HUES6 (cell line): ENCODE measurements at regions not wholly inside any gene's neighbourhood (a gene's known extent, or its start where the extent isn't known, plus 50 kb on each side); places are given as distances from the start of the nearest gene placed in this dataset.

Source experiments
- H3K27ac ChIP-seq: 2 replicates; pipeline ENCODE4 v1.7.0; 2013; ENCODE audit warnings: low read depth, mild to moderate bottlenecking, low read length, inconsistent platforms
- H3K27me3 ChIP-seq: 2 replicates; pipeline ENCODE4 v1.6.1; 2013; ENCODE audit warnings: low read length; ENCODE audit not compliant: control insufficient read depth, insufficient read depth
- H3K36me3 ChIP-seq: 2 replicates; pipeline ENCODE4 v1.6.1; 2013; ENCODE audit warnings: low read length; ENCODE audit not compliant: control insufficient read depth, insufficient read depth
- H3K4me1 ChIP-seq: 2 replicates; pipeline ENCODE4 v1.6.1; 2013; ENCODE audit warnings: low read length; ENCODE audit not compliant: control insufficient read depth, insufficient read depth
- H3K4me3 ChIP-seq: 2 replicates; pipeline ENCODE4 v1.5.1; 2013; ENCODE audit warnings: low read depth, low read length
- H3K9ac ChIP-seq: one replicate; pipeline ENCODE4 v1.6.1; 2013; ENCODE audit warnings: mild to moderate bottlenecking, low read length
- H3K9me3 ChIP-seq: 2 replicates; pipeline ENCODE4 v1.6.1; 2013; ENCODE audit warnings: low read depth, low read length; ENCODE audit not compliant: control insufficient read depth, insufficient read depth

GRCh38 chr4:151987606-151988005, 226.8 kb upstream of the GATB start:
- Histone ChIP-seq H3K9ac (no peak overlapping the region), H3K27me3 (no peaks in the 10 kb centered on the region), H3K36me3 (no peaks in the 10 kb centered on the region), H3K9me3 (no peaks in the 10 kb centered on the region), H3K27ac (no peak overlapping the region), H3K4me1 (peaks cover 8% of the 10 kb centered on the region), H3K4me3 (no peak overlapping the region)

DNA sequence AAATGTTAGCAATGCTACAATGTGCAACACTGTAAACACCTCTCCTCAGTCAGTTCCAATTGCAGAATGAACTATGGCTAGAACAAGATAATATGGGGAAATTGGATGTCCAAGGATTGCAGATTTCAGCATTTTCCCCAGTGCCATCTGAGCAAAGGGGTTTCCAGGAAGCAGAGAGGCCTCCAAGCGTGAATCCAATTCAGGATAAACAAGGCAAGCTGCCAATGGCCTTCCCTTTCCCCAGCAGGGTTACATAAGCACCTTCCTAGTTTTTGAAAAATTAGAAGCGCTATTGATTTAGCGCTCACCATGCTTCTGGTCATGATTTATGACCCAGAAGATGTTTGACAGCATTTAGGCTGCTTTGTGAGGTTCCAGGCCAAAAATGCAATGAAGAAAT, 223.0 kb upstream of the GATB start:
- Histone ChIP-seq H3K4me3 (no peak overlapping the region), H3K4me1 (no peaks in the 10 kb centered on the region), H3K27ac (no peak overlapping the region), H3K9me3 (0 out of 2 replicates have a peak, but pooled peaks cover 3% of the 10 kb centered on the region), H3K36me3 (no peaks in the 10 kb centered on the region), H3K9ac (no peak overlapping the region), H3K27me3 (no peaks in the 10 kb centered on the region)

DNA sequence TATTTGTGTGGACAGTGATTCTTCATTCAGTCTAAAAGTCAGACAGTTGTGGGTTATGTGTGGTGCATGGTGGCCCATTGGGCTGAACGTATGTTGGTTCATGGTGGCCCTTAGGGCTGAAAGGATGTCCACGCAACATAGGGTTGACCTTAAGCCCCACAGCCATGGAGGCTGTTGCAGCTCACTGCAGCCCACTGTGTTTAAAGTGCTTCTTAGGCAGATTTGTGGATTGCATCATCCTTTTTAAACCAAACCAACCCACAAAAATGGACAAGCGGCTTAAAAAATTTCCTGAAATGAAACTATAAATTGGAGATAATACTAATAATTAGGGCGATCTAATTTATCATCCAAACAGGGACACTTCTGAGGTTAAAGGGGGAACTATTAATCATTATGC, 219.0 kb upstream of the GATB start:
- H3K4me3 ChIP-seq, result no peak overlapping the region
- H3K27me3 ChIP-seq, result no peaks in the 10 kb centered on the region
- no peaks in the 10 kb centered on the region for H3K36me3 ChIP-seq
- no peak overlapping the region for H3K9ac ChIP-seq
- H3K4me1 ChIP-seq, result no peaks in the 10 kb centered on the region
- H3K27ac ChIP-seq, result no peak overlapping the region
- peaks cover 30% of the 10 kb centered on the region for H3K9me3 ChIP-seq

DNA sequence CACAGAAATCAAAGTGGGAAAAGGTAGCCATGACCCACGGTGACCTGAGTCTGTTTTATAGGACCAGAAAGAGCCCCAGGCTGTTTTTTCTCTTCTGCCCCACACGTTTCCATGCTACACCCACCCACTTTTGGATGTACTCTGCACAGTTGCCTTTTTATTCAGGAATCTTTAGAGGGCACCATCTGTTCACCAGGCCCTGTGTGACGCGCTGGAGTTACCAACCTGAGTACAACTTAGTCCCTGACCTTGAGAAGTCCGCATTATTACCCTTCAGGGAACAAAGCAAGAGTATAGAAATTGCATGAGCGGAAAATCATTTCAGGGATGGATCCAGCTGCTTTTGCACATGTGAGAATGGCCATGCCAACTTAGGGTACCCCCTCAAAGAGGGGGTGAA, 207.8 kb upstream of the GATB start:
- H3K27me3 ChIP-seq, result no peaks in the 10 kb centered on the region

GRCh38 chr4:151967074-151967473, 206.3 kb upstream of the GATB start:
- Histone ChIP-seq H3K4me3 (no peak overlapping the region), H3K27me3 (no peaks in the 10 kb centered on the region), H3K36me3 (no peaks in the 10 kb centered on the region), H3K9me3 (no peaks in the 10 kb centered on the region), H3K9ac (no peak overlapping the region), H3K27ac (no peak overlapping the region), H3K4me1 (peaks cover 3% of the 10 kb centered on the region; the same call in 1 of the 2 replicates)

More for the DNA sequence above, 207.8 kb upstream of the GATB start:
- H3K4me1 ChIP-seq, result peaks cover 3% of the 10 kb centered on the region; the same call in 1 of the 2 replicates
- H3K27ac ChIP-seq, result no peak overlapping the region
- H3K36me3 ChIP-seq, result no peaks in the 10 kb centered on the region
- no peak overlapping the region for H3K9ac ChIP-seq
- no peaks in the 10 kb centered on the region for H3K9me3 ChIP-seq
- H3K4me3 ChIP-seq, result no peak overlapping the region

DNA sequence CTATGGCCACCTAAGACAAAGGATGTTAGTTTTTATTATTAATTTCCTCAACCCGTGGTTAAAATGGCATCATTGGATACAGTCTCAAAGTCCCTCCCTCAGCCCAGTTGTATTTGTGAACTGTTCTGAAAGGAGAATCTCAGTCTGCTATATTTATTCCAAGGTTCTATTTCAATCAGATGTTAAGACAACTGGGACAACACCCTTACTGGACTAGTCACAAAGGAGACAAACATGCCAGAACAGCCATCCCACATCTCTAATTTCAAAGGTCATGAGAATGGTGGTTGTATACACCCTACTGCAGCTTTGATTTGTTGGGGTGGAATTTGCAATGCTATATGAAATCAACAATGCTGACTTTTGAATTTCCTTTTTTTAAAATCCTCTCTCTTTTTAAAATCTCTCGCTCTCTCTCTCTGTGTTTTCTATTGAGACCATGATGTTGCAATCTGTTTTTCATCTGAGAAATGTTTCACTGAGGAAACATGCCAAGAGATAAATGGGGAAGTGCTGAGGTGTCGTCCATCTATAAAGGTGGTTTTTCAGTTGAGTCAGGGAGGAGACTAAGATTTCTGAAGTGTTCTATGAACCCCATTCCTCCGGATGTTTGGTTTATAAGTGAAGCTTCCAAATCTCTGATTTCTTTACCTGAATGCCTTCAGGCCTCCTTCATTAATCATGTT, 201.5 kb upstream of the GATB start:
- H3K9me3 ChIP-seq, result no peaks in the 10 kb centered on the region
- no peak overlapping the region for H3K27ac ChIP-seq
- no peak overlapping the region for H3K9ac ChIP-seq
- no peaks in the 10 kb centered on the region for H3K27me3 ChIP-seq
- H3K36me3 ChIP-seq, result no peaks in the 10 kb centered on the region
- H3K4me3 ChIP-seq, result no peak overlapping the region
- peaks cover 7% of the 10 kb centered on the region; the same call in 1 of the 2 replicates for H3K4me1 ChIP-seq

DNA sequence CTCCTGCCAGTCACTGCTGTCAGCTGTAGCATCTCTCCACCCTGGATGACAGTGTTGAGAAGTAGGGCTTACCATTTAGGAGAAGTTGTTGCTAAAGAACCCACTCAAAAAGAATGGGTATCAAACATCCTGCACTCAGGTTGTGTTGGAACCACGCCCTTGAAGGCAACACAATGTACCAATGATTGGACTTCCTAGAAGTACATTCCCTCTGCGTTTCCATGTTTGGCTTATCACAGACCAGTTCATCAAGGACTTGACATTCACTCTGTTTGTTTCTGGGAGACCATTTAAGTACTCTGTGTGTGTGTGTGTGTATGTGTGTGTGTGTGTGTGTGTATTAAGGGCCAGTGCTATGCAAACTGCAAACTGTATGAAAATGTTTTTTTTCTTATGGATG, 200.6 kb upstream of the GATB start:
- H3K9me3 ChIP-seq, result no peaks in the 10 kb centered on the region
- H3K4me3 ChIP-seq, result no peak overlapping the region
- H3K27ac ChIP-seq, result no peak overlapping the region
- no peaks in the 10 kb centered on the region for H3K27me3 ChIP-seq
- no peak overlapping the region for H3K9ac ChIP-seq
- H3K36me3 ChIP-seq, result no peaks in the 10 kb centered on the region
- H3K4me1 ChIP-seq, result peaks cover 14% of the 10 kb centered on the region

GRCh38 chr4:151960449-151961230, 199.8 kb upstream of the GATB start:
- H3K4me1 ChIP-seq, result peaks cover 15% of the 10 kb centered on the region
- H3K36me3 ChIP-seq, result no peaks in the 10 kb centered on the region

GRCh38 chr4:151957153-151957552, 196.3 kb upstream of the GATB start:
- H3K36me3 ChIP-seq, result no peaks in the 10 kb centered on the region
- H3K4me1 ChIP-seq, result peaks cover 15% of the 10 kb centered on the region
- H3K27ac ChIP-seq, result no peak overlapping the region
- no peaks in the 10 kb centered on the region for H3K27me3 ChIP-seq
- H3K9ac ChIP-seq, result no peak overlapping the region
- no peaks in the 10 kb centered on the region for H3K9me3 ChIP-seq
- H3K4me3 ChIP-seq, result no peak overlapping the region

More at GRCh38 chr4:151960449-151961230, 199.8 kb upstream of the GATB start:
- Histone ChIP-seq H3K9me3 (no peaks in the 10 kb centered on the region), H3K9ac (no peak overlapping the region), H3K27ac (no peak overlapping the region), H3K27me3 (no peaks in the 10 kb centered on the region), H3K4me3 (no peak overlapping the region)

- Histone ChIP-seq H3K27me3 (no peaks in the 10 kb centered on the region), H3K27ac (no peak overlapping the region), H3K4me3 (no peak overlapping the region)
Measured at GRCh38 chr4:151955721-151956380, 195.0 kb upstream of the GATB start.

More at GRCh38 chr4:151955721-151956380, 195.0 kb upstream of the GATB start:
- Histone ChIP-seq H3K36me3 (no peaks in the 10 kb centered on the region), H3K9ac (no peak overlapping the region), H3K4me1 (peaks cover 15% of the 10 kb centered on the region), H3K9me3 (no peaks in the 10 kb centered on the region)
